ENCODE measurements at regions not wholly inside any gene's neighbourhood (a gene's known extent, or its start where the extent isn't known, plus 50 kb on each side); places are given as distances from the start of the nearest gene placed in this dataset.

- TF ChIP-seq POLR2A (IDR thresholded peaks at IDR 0.05) (no peak), POLR2AphosphoS5 (IDR thresholded peaks at IDR 0.05) (no peak), CTCF (IDR thresholded peaks at IDR 0.05 in 8 of 11, conservative IDR thresholded peaks at IDR 0.05 in 3 of 11) (no peak)
- DNase-seq: no peak
- H3K4me3 ChIP-seq: no peak overlapping the region
- no peaks in the 10 kb centered on the region for H3K4me1 ChIP-seq
- no peaks in the 10 kb centered on the region for H3K36me3 ChIP-seq
- no peaks in the 10 kb centered on the region for H3K27me3 ChIP-seq (replicated peaks in 1 of 7)
- peaks cover 0 to 62% (median 18%) of the 10 kb centered on the region in 8 donors for H3K9me3 ChIP-seq
- 77 to 89% (median 83%) methylated on average over 4 of the region's 4 CpGs for WGBS, 5 donors
- H3K27ac ChIP-seq: no peak overlapping the region
- intact Hi-C loops (cut with DNase I; ENCODE audit: low total_unique reads): no loop called here
Measured at GRCh38 chr7:53642361-53642760, 606.9 kb downstream of the POM121L12 start.

- no peaks in the 10 kb centered on the region for H3K36me3 ChIP-seq
- 62 to 92% (median 78%) methylated on average over 2 of the region's 2 CpGs for WGBS, 5 donors
Measured at GRCh38 chr7:53642866-53643265, 607.4 kb downstream of the POM121L12 start.

GRCh38 chr7:53656881-53657280, 621.4 kb downstream of the POM121L12 start:
- intact Hi-C loops (cut with DNase I; ENCODE audit: low total_unique reads): no loop called here
- no peak overlapping the region for H3K27ac ChIP-seq
- no peak overlapping the region for H3K4me3 ChIP-seq
- 74 to 91% (median 86%) methylated on average over 1 of the region's 1 CpG for WGBS, 5 donors
- DNase-seq: no peak
- H3K36me3 ChIP-seq: no peaks in the 10 kb centered on the region
- H3K27me3 ChIP-seq (replicated peaks in 1 of 7): no peaks in the 10 kb centered on the region
- no peak for TF ChIP-seq POLR2A (IDR thresholded peaks at IDR 0.05)
- TF ChIP-seq CTCF (IDR thresholded peaks at IDR 0.05 in 8 of 11, conservative IDR thresholded peaks at IDR 0.05 in 3 of 11): no peak
- TF ChIP-seq POLR2AphosphoS5 (IDR thresholded peaks at IDR 0.05): no peak
- no peaks in the 10 kb centered on the region for H3K4me1 ChIP-seq
- peaks cover 0 to 48% (median 15%) of the 10 kb centered on the region in 8 donors for H3K9me3 ChIP-seq

More at GRCh38 chr7:53642866-53643265, 607.4 kb downstream of the POM121L12 start:
- intact Hi-C loops (cut with DNase I; ENCODE audit: low total_unique reads): no loop called here
- H3K4me3 ChIP-seq: no peak overlapping the region
- H3K27ac ChIP-seq: no peak overlapping the region
- TF ChIP-seq POLR2A (IDR thresholded peaks at IDR 0.05) (no peak), POLR2AphosphoS5 (IDR thresholded peaks at IDR 0.05) (no peak), CTCF (IDR thresholded peaks at IDR 0.05 in 8 of 11, conservative IDR thresholded peaks at IDR 0.05 in 3 of 11) (no peak)
- DNase-seq: no peak
- H3K27me3 ChIP-seq (replicated peaks in 1 of 7): no peaks in the 10 kb centered on the region
- H3K9me3 ChIP-seq: peaks cover 0 to 59% (median 16%) of the 10 kb centered on the region in 8 donors
- no peaks in the 10 kb centered on the region for H3K4me1 ChIP-seq

- 58 to 78% (median 70%) methylated on average over 1 of the region's 1 CpG for WGBS, 5 donors
- no peak overlapping the region for H3K27ac ChIP-seq
- no peaks in the 10 kb centered on the region for H3K4me1 ChIP-seq
- no peak overlapping the region for H3K4me3 ChIP-seq
- TF ChIP-seq POLR2A (IDR thresholded peaks at IDR 0.05) (no peak), POLR2AphosphoS5 (IDR thresholded peaks at IDR 0.05) (no peak), CTCF (IDR thresholded peaks at IDR 0.05 in 8 of 11, conservative IDR thresholded peaks at IDR 0.05 in 3 of 11) (no peak)
- H3K27me3 ChIP-seq (replicated peaks in 1 of 7): no peaks in the 10 kb centered on the region
- no peak for DNase-seq
- H3K36me3 ChIP-seq: no peaks in the 10 kb centered on the region
- intact Hi-C loops (cut with DNase I; ENCODE audit: low total_unique reads): no loop called here
- peaks cover 0 to 46% (median 14%) of the 10 kb centered on the region in 8 donors for H3K9me3 ChIP-seq
Measured at GRCh38 chr7:53657586-53657985, 622.2 kb downstream of the POM121L12 start.

Measured in spleen (tissue), 11 donors.